ENCODE measurements at regions not wholly inside any gene's neighbourhood (a gene's known extent, or its start where the extent isn't known, plus 50 kb on each side); places are given as distances from the start of the nearest gene placed in this dataset.

- Histone ChIP-seq H3K4me3 (no peak overlapping the region), H3K36me3 (no peaks in the 10 kb centered on the region), H3K4me1 (no peaks in the 10 kb centered on the region), H3K9me3 (no peaks in the 10 kb centered on the region), H3K27me3 (no peaks in the 10 kb centered on the region), H3K27ac (no peak overlapping the region)
- no peak for DNase-seq (ENCODE audit: low spot score in 2 of 2)
- TF ChIP-seq POLR2A (IDR thresholded peaks at IDR 0.05), result no peak
- no peak for TF ChIP-seq EP300 (IDR thresholded peaks at IDR 0.05)
- no peak for TF ChIP-seq CTCF (IDR thresholded peaks at IDR 0.05)
- TF ChIP-seq POLR2AphosphoS5 (IDR thresholded peaks at IDR 0.05), result no peak
- WGBS, result 100% methylated on average over 1 of the region's 1 CpG
Observed at GRCh38 chr5:8474569-8474930, 605.6 kb downstream of the MTRR start.

- no peaks in the 10 kb centered on the region for H3K4me1 ChIP-seq
- H3K36me3 ChIP-seq, result no peaks in the 10 kb centered on the region
- H3K27ac ChIP-seq, result no peak overlapping the region
- H3K9me3 ChIP-seq, result no peaks in the 10 kb centered on the region
- no peaks in the 10 kb centered on the region for H3K27me3 ChIP-seq
- no peak for TF ChIP-seq CTCF (IDR thresholded peaks at IDR 0.05)
- TF ChIP-seq POLR2A (IDR thresholded peaks at IDR 0.05), result no peak
- no peak for TF ChIP-seq POLR2AphosphoS5 (IDR thresholded peaks at IDR 0.05)
- TF ChIP-seq EP300 (IDR thresholded peaks at IDR 0.05), result no peak
- no peak for DNase-seq (ENCODE audit: low spot score in 2 of 2)
- no peak overlapping the region for H3K4me3 ChIP-seq
- 33% methylated on average over 2 of the region's 2 CpGs for WGBS
Observed at GRCh38 chr5:8478326-8478725, 609.4 kb downstream of the MTRR start.

- Histone ChIP-seq H3K4me1 (no peaks in the 10 kb centered on the region), H3K27me3 (no peaks in the 10 kb centered on the region), H3K9me3 (no peaks in the 10 kb centered on the region), H3K4me3 (no peak overlapping the region), H3K36me3 (no peaks in the 10 kb centered on the region), H3K27ac (no peak overlapping the region)
- no peak for DNase-seq (ENCODE audit: low spot score in 2 of 2)
- no peak for TF ChIP-seq EP300 (IDR thresholded peaks at IDR 0.05)
- TF ChIP-seq CTCF (IDR thresholded peaks at IDR 0.05), result no peak
- no peak for TF ChIP-seq POLR2A (IDR thresholded peaks at IDR 0.05)
- no peak for TF ChIP-seq POLR2AphosphoS5 (IDR thresholded peaks at IDR 0.05)
- 95% methylated on average over 2 of the region's 2 CpGs for WGBS
Observed at GRCh38 chr5:8481007-8481406, 612.1 kb downstream of the MTRR start.

- Histone ChIP-seq H3K36me3 (no peaks in the 10 kb centered on the region), H3K27ac (no peak overlapping the region), H3K9me3 (peaks cover 13% of the 10 kb centered on the region), H3K27me3 (no peaks in the 10 kb centered on the region), H3K4me3 (no peak overlapping the region), H3K4me1 (no peaks in the 10 kb centered on the region)
- TF ChIP-seq CTCF (IDR thresholded peaks at IDR 0.05) (no peak), POLR2A (IDR thresholded peaks at IDR 0.05) (no peak), POLR2AphosphoS5 (IDR thresholded peaks at IDR 0.05) (no peak), EP300 (IDR thresholded peaks at IDR 0.05) (no peak)
- no peak for DNase-seq (ENCODE audit: low spot score in 2 of 2)
Observed at GRCh38 chr5:8491254-8491653, 622.3 kb downstream of the MTRR start.

- H3K36me3 ChIP-seq, result no peaks in the 10 kb centered on the region
- H3K4me1 ChIP-seq, result no peaks in the 10 kb centered on the region
- H3K27ac ChIP-seq, result no peak overlapping the region
- H3K27me3 ChIP-seq, result no peaks in the 10 kb centered on the region
- peaks cover 20% of the 10 kb centered on the region for H3K9me3 ChIP-seq
- TF ChIP-seq POLR2A (IDR thresholded peaks at IDR 0.05), result no peak
- no peak for TF ChIP-seq EP300 (IDR thresholded peaks at IDR 0.05)
- no peak overlapping the region for H3K4me3 ChIP-seq
- no peak for DNase-seq (ENCODE audit: low spot score in 2 of 2)
Observed at GRCh38 chr5:8493176-8493575, 624.2 kb downstream of the MTRR start.

- H3K36me3 ChIP-seq, result no peaks in the 10 kb centered on the region
- no peak overlapping the region for H3K27ac ChIP-seq
- H3K4me1 ChIP-seq, result no peaks in the 10 kb centered on the region
- peaks cover 12% of the 10 kb centered on the region for H3K9me3 ChIP-seq
- 83% methylated on average over 3 of the region's 3 CpGs for WGBS
- no peak for TF ChIP-seq EP300 (IDR thresholded peaks at IDR 0.05)
- TF ChIP-seq CTCF (IDR thresholded peaks at IDR 0.05), result no peak
- TF ChIP-seq POLR2A (IDR thresholded peaks at IDR 0.05), result no peak
- no peak for TF ChIP-seq POLR2AphosphoS5 (IDR thresholded peaks at IDR 0.05)
- no peak overlapping the region for H3K4me3 ChIP-seq
- no peaks in the 10 kb centered on the region for H3K27me3 ChIP-seq
- no peak for DNase-seq (ENCODE audit: low spot score in 2 of 2)
Observed at GRCh38 chr5:8500426-8500825, 631.5 kb downstream of the MTRR start.
